Mesenchymal stem cell (in vitro differentiated cells and primary cell): ENCODE measurements at regions not wholly inside any gene's neighbourhood (a gene's known extent, or its start where the extent isn't known, plus 50 kb on each side); places are given as distances from the start of the nearest gene placed in this dataset.

Experiments used
- DNase-seq: peaks from one replicate; pipeline ENCODE4 v3.0.0-alpha.2; 2013
- H2AFZ ChIP-seq: one replicate; pipeline ENCODE4 v1.6.1; 2013; ENCODE audit warnings: low read depth, mild to moderate bottlenecking, control low read depth, inconsistent platforms, low read length, moderate library complexity
- H2AK5ac ChIP-seq: 2 replicates; pipeline ENCODE4 v1.6.1; 2013; ENCODE audit warnings: low read length, moderate library complexity, mild to moderate bottlenecking, inconsistent platforms; ENCODE audit not compliant: severe bottlenecking
- H2BK120ac ChIP-seq: one replicate; pipeline ENCODE4 v1.6.1; 2013; ENCODE audit warnings: low read depth, mild to moderate bottlenecking, inconsistent platforms, low read length, moderate library complexity
- H2BK12ac ChIP-seq, 2 experiments: one replicate each; pipeline ENCODE4 v1.6.1; 2013; ENCODE audit warnings: inconsistent platforms in 2 of 2, low read length in 2 of 2, mild to moderate bottlenecking in 2 of 2, moderate library complexity in 2 of 2, control low read depth in 1 of 2
- H2BK15ac ChIP-seq: one replicate; pipeline ENCODE4 v1.6.1; 2013; ENCODE audit warnings: mild to moderate bottlenecking, low read depth, inconsistent platforms; ENCODE audit not compliant: poor library complexity, severe bottlenecking
- H2BK5ac ChIP-seq: 2 replicates; pipeline ENCODE4 v1.6.1; 2013; ENCODE audit warnings: low read depth, mild to moderate bottlenecking, low read length, control low read depth, inconsistent platforms; ENCODE audit not compliant: poor library complexity, severe bottlenecking
- H3K14ac ChIP-seq, 2 experiments: one replicate each; pipeline ENCODE4 v1.6.1; 2013; ENCODE audit warnings: inconsistent platforms in 2 of 2, low read length in 2 of 2, control low read depth in 1 of 2, mild to moderate bottlenecking in 1 of 2, moderate library complexity in 1 of 2
- H3K18ac ChIP-seq, 2 experiments: one replicate each; pipeline ENCODE4 v1.6.1; 2013; ENCODE audit warnings: inconsistent platforms in 2 of 2, low read length in 2 of 2, control low read depth in 1 of 2, low read depth in 1 of 2, mild to moderate bottlenecking in 1 of 2
- H3K23ac ChIP-seq, 2 experiments: one replicate each; pipeline ENCODE4 v1.6.1; 2013; ENCODE audit warnings: inconsistent platforms in 2 of 2, low read length in 2 of 2, mild to moderate bottlenecking in 2 of 2, moderate library complexity in 2 of 2, control low read depth in 1 of 2
- H3K27ac ChIP-seq: 2 replicates; pipeline ENCODE4 v1.5.1; 2013; ENCODE audit warnings: mild to moderate bottlenecking, moderate library complexity, low read length, control low read depth, inconsistent platforms; ENCODE audit not compliant: poor library complexity, severe bottlenecking
- H3K27me3 ChIP-seq, 2 experiments: 2 replicates each; pipeline versions ENCODE4 v1.6.1 to v1.7.0; 2013; ENCODE audit warnings: low read length in 2 of 2, mild to moderate bottlenecking in 2 of 2, moderate library complexity in 2 of 2, control low read depth in 1 of 2, inconsistent platforms in 1 of 2; ENCODE audit not compliant: control insufficient read depth in 1 of 2, insufficient read depth in 1 of 2
- H3K36me3 ChIP-seq, 2 experiments: 2 replicates each; pipeline versions ENCODE4 v1.6.1 to v1.7.0; 2013; ENCODE audit warnings: low read length in 2 of 2, control low read depth in 1 of 2, inconsistent platforms in 1 of 2, low read depth in 1 of 2, mild to moderate bottlenecking in 1 of 2; ENCODE audit not compliant: insufficient read depth in 2 of 2, control insufficient read depth in 1 of 2
- H3K4ac ChIP-seq, 2 experiments: one replicate each; pipeline ENCODE4 v1.6.1; 2013; ENCODE audit warnings: inconsistent platforms in 2 of 2, low read length in 2 of 2, mild to moderate bottlenecking in 2 of 2, moderate library complexity in 2 of 2, control low read depth in 1 of 2, low read depth in 1 of 2
- H3K4me1 ChIP-seq: 2 replicates; pipeline ENCODE4 v1.6.1; 2013; ENCODE audit warnings: low read depth, low read length, control low read depth; ENCODE audit not compliant: control insufficient read depth, insufficient read depth
- H3K4me2 ChIP-seq: 2 replicates; pipeline ENCODE4 v1.6.1; 2013; ENCODE audit warnings: low read length, mild to moderate bottlenecking, inconsistent platforms; ENCODE audit not compliant: poor library complexity, severe bottlenecking
- H3K4me3 ChIP-seq, 2 experiments: 2 replicates each; pipeline versions ENCODE4 v1.5.1 to v1.7.0; 2013; ENCODE audit warnings: low read length in 2 of 2, mild to moderate bottlenecking in 2 of 2, control low read depth in 1 of 2, low read depth in 1 of 2; ENCODE audit not compliant: insufficient read depth in 1 of 2
- H3K79me1 ChIP-seq: replicated peaks from 2 replicates; pipeline ENCODE4 v1.6.1; 2013; ENCODE audit warnings: mild to moderate bottlenecking, control low read depth, low read length, inconsistent platforms; ENCODE audit not compliant: poor library complexity, severe bottlenecking
- H3K9ac ChIP-seq: 2 replicates; pipeline ENCODE4 v1.7.0; 2013; ENCODE audit warnings: mild to moderate bottlenecking, low read length, moderate library complexity
- H3K9me3 ChIP-seq: 2 replicates; pipeline ENCODE4 v1.7.0; 2013; ENCODE audit warnings: mild to moderate bottlenecking, low read length; ENCODE audit not compliant: control insufficient read depth
- H4K8ac ChIP-seq: one replicate; pipeline ENCODE4 v1.6.1; 2013; ENCODE audit warnings: inconsistent platforms, mild to moderate bottlenecking, low read length, moderate library complexity
- H4K91ac ChIP-seq: one replicate; pipeline ENCODE4 v1.6.1; 2013; ENCODE audit warnings: mild to moderate bottlenecking, low read length, inconsistent platforms
- WGBS: methylation state at CpG from one replicate; pipeline ENCODE4 v1.1.7; 2013; ENCODE audit warnings: mixed read lengths; 5-methylcytosine and 5-hydroxymethylcytosine counted together

DNA sequence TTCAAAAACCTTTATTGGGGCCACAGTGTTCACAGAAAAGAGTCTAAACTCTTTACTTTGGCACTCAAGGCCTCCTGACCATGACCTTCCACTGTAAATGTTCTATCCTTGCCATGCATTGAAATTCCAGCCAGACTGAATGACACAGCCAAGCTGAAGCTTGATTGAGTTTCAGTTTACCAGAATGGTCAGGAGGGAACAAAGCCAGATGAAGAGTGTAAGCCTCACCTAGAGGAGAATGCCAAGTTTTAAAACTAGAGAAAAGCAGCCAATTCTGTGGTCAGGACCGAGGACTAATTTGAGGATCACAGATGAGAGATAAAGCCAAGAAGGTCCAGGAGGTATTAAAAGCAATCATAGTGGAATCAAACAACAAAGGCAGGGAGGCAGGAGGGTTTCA, 215.3 kb downstream of the KCNA4 start:
- Histone ChIP-seq H2BK120ac (no peak overlapping the region), H3K27me3 (no peaks in the 10 kb centered on the region), H3K18ac (no peak overlapping the region), H3K36me3 (no peaks in the 10 kb centered on the region), H2AK5ac (no peak overlapping the region), H2BK15ac (no peak overlapping the region), H3K27ac (no peak overlapping the region), H3K4ac (no peak overlapping the region), H2BK12ac (no peak overlapping the region), H3K79me1 (no peaks in the 10 kb centered on the region), H3K9ac (no peak overlapping the region), H3K9me3 (no peaks in the 10 kb centered on the region), H2BK5ac (no peak overlapping the region), H3K4me1 (no peaks in the 10 kb centered on the region), H3K4me2 (no peak overlapping the region), H3K14ac (no peak overlapping the region), H4K8ac (no peak overlapping the region), H4K91ac (no peak overlapping the region), H3K4me3 (no peak overlapping the region), H3K23ac (no peak overlapping the region), H2AFZ (no peak overlapping the region)
- WGBS, result 83% methylated on average over 1 of the region's 1 CpG
- no peak for DNase-seq

DNA sequence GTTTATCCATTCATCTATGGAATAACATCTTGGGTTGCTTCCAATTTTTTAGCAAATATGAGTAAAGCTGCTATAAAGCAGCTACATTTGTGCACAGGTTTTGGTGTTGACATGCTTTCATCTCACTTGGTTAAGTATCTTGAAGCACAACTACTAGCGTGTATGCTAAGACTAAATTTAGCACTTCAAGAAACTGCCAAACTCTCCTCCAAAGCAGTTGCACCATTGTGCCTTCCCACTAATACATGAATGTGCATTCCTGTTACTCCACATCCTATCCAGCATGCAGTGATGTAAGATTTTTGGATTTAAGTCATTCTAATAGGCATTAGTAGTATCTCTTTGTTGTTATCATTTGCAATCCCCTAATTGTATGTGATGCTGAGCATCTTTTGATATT, 230.7 kb downstream of the KCNA4 start:
- Histone ChIP-seq H3K4me1 (no peaks in the 10 kb centered on the region), H3K9me3 (no peaks in the 10 kb centered on the region), H3K79me1 (no peaks in the 10 kb centered on the region), H3K36me3 (no peaks in the 10 kb centered on the region), H2BK12ac (no peak overlapping the region), H2BK120ac (no peak overlapping the region), H2BK15ac (no peak overlapping the region), H3K27ac (no peak overlapping the region), H3K4me3 (no peak overlapping the region), H4K91ac (no peak overlapping the region), H2AFZ (no peak overlapping the region), H2BK5ac (no peak overlapping the region), H2AK5ac (no peak overlapping the region), H3K23ac (no peak overlapping the region), H3K14ac (no peak overlapping the region), H3K18ac (no peak overlapping the region), H3K4ac (no peak overlapping the region), H3K9ac (no peak overlapping the region), H3K4me2 (no peak overlapping the region), H4K8ac (no peak overlapping the region), H3K27me3 (no peaks in the 10 kb centered on the region)
- DNase-seq, result no peak
- WGBS, result 63% methylated on average over 1 of the region's 1 CpG

DNA sequence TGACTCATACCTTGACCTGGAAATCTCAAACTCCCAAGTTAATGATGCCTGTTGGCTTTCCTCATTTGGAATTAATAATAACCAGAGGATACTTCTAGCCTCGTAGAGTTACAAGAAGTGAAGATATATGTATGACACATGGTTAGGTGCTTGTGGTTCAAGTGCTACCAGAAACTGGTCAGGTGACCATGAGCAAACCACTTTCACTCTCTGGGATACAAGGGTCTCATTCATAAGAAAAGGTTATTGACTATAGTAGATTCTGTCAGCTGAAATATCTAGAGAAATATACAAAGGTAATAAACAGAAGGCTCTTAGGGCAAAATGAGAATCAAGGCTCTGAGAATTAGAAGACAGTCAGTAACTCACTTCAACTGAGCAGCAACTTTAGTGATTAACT, 233.3 kb downstream of the KCNA4 start:
- no peak overlapping the region for H2AFZ ChIP-seq
- no peaks in the 10 kb centered on the region for H3K4me1 ChIP-seq
- H4K8ac ChIP-seq, result no peak overlapping the region
- no peak overlapping the region for H3K23ac ChIP-seq
- no peaks in the 10 kb centered on the region for H3K36me3 ChIP-seq
- no peak overlapping the region for H3K9ac ChIP-seq
- no peaks in the 10 kb centered on the region for H3K79me1 ChIP-seq
- no peak for DNase-seq
- 33% methylated on average over 1 of the region's 1 CpG for WGBS
- no peak overlapping the region for H2BK120ac ChIP-seq
- no peak overlapping the region for H2BK15ac ChIP-seq
- H3K4me2 ChIP-seq, result no peak overlapping the region
- no peak overlapping the region for H3K27ac ChIP-seq
- H4K91ac ChIP-seq, result no peak overlapping the region
- H3K4ac ChIP-seq, result no peak overlapping the region
- H3K14ac ChIP-seq, result no peak overlapping the region
- H3K9me3 ChIP-seq, result no peaks in the 10 kb centered on the region
- H2BK5ac ChIP-seq, result no peak overlapping the region
- H2AK5ac ChIP-seq, result no peak overlapping the region
- no peak overlapping the region for H3K4me3 ChIP-seq
- no peaks in the 10 kb centered on the region for H3K27me3 ChIP-seq
- no peak overlapping the region for H3K18ac ChIP-seq
- no peak overlapping the region for H2BK12ac ChIP-seq

DNA sequence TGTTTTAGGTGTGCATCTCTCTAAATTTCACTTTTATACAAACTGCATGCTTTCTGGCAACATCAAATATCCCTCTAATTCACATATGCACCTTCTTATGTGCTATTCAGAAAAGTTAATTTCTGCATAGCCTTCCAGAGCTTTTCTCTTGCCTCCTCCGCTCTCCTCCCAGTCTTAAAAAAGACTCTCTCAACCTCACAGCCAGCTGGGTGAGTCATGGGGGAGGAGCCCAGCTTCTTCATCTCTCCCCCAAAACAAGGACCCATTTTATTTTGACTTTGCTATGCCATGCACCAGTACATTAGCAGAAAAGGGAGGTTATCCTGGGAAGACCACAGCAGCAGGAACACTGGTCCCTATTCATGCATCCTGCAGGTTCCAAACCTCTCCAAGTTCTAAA, 234.4 kb downstream of the KCNA4 start:
- H3K79me1 ChIP-seq, result no peaks in the 10 kb centered on the region
- H2BK5ac ChIP-seq, result no peak overlapping the region
- H3K27me3 ChIP-seq, result no peaks in the 10 kb centered on the region
- H3K4me1 ChIP-seq, result no peaks in the 10 kb centered on the region
- H3K23ac ChIP-seq, result no peak overlapping the region
- no peak overlapping the region for H2AFZ ChIP-seq
- H3K4me2 ChIP-seq, result no peak overlapping the region
- WGBS, result 79% methylated on average over 1 of the region's 1 CpG
- no peaks in the 10 kb centered on the region for H3K36me3 ChIP-seq
- no peak overlapping the region for H2BK15ac ChIP-seq
- H3K4ac ChIP-seq, result no peak overlapping the region
- no peak overlapping the region for H3K18ac ChIP-seq
- H3K9me3 ChIP-seq, result no peaks in the 10 kb centered on the region
- no peak for DNase-seq
- no peak overlapping the region for H3K14ac ChIP-seq
- no peak overlapping the region for H2AK5ac ChIP-seq
- no peak overlapping the region for H3K27ac ChIP-seq
- no peak overlapping the region for H3K4me3 ChIP-seq
- H2BK120ac ChIP-seq, result no peak overlapping the region
- H4K91ac ChIP-seq, result no peak overlapping the region
- H2BK12ac ChIP-seq, result no peak overlapping the region
- no peak overlapping the region for H3K9ac ChIP-seq
- H4K8ac ChIP-seq, result no peak overlapping the region
